ENCODE measurements at regions not wholly inside any gene's neighbourhood (a gene's known extent, or its start where the extent isn't known, plus 50 kb on each side); places are given as distances from the start of the nearest gene placed in this dataset.

GRCh38 chr6:147895272-147895671 lies 386.8 kb downstream of the SAMD5 start:
- Histone ChIP-seq H3K4me2 (ENCODE audit: low read length) (no peak overlapping the region), H3K79me2 (ENCODE audit: insufficient read depth, low read length) (no peaks in the 10 kb centered on the region), H3K9me3 (ENCODE audit: insufficient read depth, low read depth, low read length) (no peaks in the 10 kb centered on the region), H2AFZ (ENCODE audit: low read depth, low read length) (no peak overlapping the region), H3K4me1 (ENCODE audit: insufficient read depth, low read length) (no peaks in the 10 kb centered on the region), H3K36me3 (ENCODE audit: insufficient read depth, low read length) (no peaks in the 10 kb centered on the region), H3K27ac (ENCODE audit: low read depth, low read length) (no peak overlapping the region), H3K9ac (ENCODE audit: low read length) (no peak overlapping the region), H3K27me3 (ENCODE audit: insufficient read depth, low read length) (no peaks in the 10 kb centered on the region), H3K4me3 (ENCODE audit: insufficient read depth, low read depth, low read length) (no peak overlapping the region), H4K20me1 (ENCODE audit: insufficient read depth, low read length) (no peaks in the 10 kb centered on the region)
- DNase-seq (ENCODE audit: low read depth): no peak
- H3K4me1 Mint-ChIP-seq (ENCODE audit: low read depth, unreplicated experiment): no peaks in the 10 kb centered on the region
- no peak overlapping the region for H3K27ac Mint-ChIP-seq (ENCODE audit: unreplicated experiment)
- TF ChIP-seq, protein P1, sequence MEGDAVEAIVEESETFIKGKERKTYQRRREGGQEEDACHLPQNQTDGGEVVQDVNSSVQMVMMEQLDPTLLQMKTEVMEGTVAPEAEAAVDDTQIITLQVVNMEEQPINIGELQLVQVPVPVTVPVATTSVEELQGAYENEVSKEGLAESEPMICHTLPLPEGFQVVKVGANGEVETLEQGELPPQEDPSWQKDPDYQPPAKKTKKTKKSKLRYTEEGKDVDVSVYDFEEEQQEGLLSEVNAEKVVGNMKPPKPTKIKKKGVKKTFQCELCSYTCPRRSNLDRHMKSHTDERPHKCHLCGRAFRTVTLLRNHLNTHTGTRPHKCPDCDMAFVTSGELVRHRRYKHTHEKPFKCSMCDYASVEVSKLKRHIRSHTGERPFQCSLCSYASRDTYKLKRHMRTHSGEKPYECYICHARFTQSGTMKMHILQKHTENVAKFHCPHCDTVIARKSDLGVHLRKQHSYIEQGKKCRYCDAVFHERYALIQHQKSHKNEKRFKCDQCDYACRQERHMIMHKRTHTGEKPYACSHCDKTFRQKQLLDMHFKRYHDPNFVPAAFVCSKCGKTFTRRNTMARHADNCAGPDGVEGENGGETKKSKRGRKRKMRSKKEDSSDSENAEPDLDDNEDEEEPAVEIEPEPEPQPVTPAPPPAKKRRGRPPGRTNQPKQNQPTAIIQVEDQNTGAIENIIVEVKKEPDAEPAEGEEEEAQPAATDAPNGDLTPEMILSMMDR (IDR thresholded peaks at IDR 0.05; ENCODE audit: insufficient read depth, low read depth, low read length): no peak
- TF ChIP-seq EZH2 (IDR thresholded peaks at IDR 0.05; ENCODE audit: insufficient read depth, low read length): no peak
- H3K36me3 Mint-ChIP-seq (ENCODE audit: low read depth, unreplicated experiment): no peaks in the 10 kb centered on the region
- FAIRE-seq: no peak
- no peak overlapping the region for H3K4me3 Mint-ChIP-seq (ENCODE audit: unreplicated experiment)
- H3K27me3 Mint-ChIP-seq (ENCODE audit: low read depth, unreplicated experiment): peaks cover 6% of the 10 kb centered on the region
- no peaks in the 10 kb centered on the region for H3K9me3 Mint-ChIP-seq (ENCODE audit: unreplicated experiment)

- peaks cover 9% of the 10 kb centered on the region for H3K4me1 Mint-ChIP-seq (ENCODE audit: low read depth, unreplicated experiment)
Observed at GRCh38 chr6:147900247-147900830, 391.8 kb downstream of the SAMD5 start.

GRCh38 chr6:147903321-147903720 lies 394.8 kb downstream of the SAMD5 start:
- FAIRE-seq (no peak), DNase-seq (ENCODE audit: low read depth) (no peak)
- Mint-ChIP-seq H3K36me3 (ENCODE audit: low read depth, unreplicated experiment) (no peaks in the 10 kb centered on the region), H3K4me3 (ENCODE audit: unreplicated experiment) (no peak overlapping the region), H3K27me3 (ENCODE audit: low read depth, unreplicated experiment) (peaks cover 7% of the 10 kb centered on the region), H3K4me1 (ENCODE audit: low read depth, unreplicated experiment) (peaks cover 19% of the 10 kb centered on the region), H3K9me3 (ENCODE audit: unreplicated experiment) (no peaks in the 10 kb centered on the region), H3K27ac (ENCODE audit: unreplicated experiment) (peak overlapping the region; percentile 18)
- H2AFZ ChIP-seq (ENCODE audit: low read depth, low read length): no peak overlapping the region
- no peaks in the 10 kb centered on the region for H3K4me1 ChIP-seq (ENCODE audit: insufficient read depth, low read length)
- H3K27me3 ChIP-seq (ENCODE audit: insufficient read depth, low read length): no peaks in the 10 kb centered on the region
- no peaks in the 10 kb centered on the region for H3K79me2 ChIP-seq (ENCODE audit: insufficient read depth, low read length)
- H3K4me2 ChIP-seq (ENCODE audit: low read length): no peak overlapping the region
- no peaks in the 10 kb centered on the region for H3K36me3 ChIP-seq (ENCODE audit: insufficient read depth, low read length)
- no peak overlapping the region for H3K4me3 ChIP-seq (ENCODE audit: insufficient read depth, low read depth, low read length)
- H3K9me3 ChIP-seq (ENCODE audit: insufficient read depth, low read depth, low read length): no peaks in the 10 kb centered on the region
- no peaks in the 10 kb centered on the region for H4K20me1 ChIP-seq (ENCODE audit: insufficient read depth, low read length)
- H3K9ac ChIP-seq (ENCODE audit: low read length): no peak overlapping the region
- no peak overlapping the region for H3K27ac ChIP-seq (ENCODE audit: low read depth, low read length)
- no peak for TF ChIP-seq EZH2 (IDR thresholded peaks at IDR 0.05; ENCODE audit: insufficient read depth, low read length)
- TF ChIP-seq, protein P1 (IDR thresholded peaks at IDR 0.05; ENCODE audit: insufficient read depth, low read depth, low read length): no peak

More at GRCh38 chr6:147900247-147900830, 391.8 kb downstream of the SAMD5 start:
- H3K4me3 Mint-ChIP-seq (ENCODE audit: unreplicated experiment): no peak overlapping the region
- Histone ChIP-seq H3K9ac (ENCODE audit: low read length) (no peak overlapping the region), H3K79me2 (ENCODE audit: insufficient read depth, low read length) (no peaks in the 10 kb centered on the region), H3K4me1 (ENCODE audit: insufficient read depth, low read length) (no peaks in the 10 kb centered on the region), H2AFZ (ENCODE audit: low read depth, low read length) (no peak overlapping the region), H3K9me3 (ENCODE audit: insufficient read depth, low read depth, low read length) (no peaks in the 10 kb centered on the region), H3K27me3 (ENCODE audit: insufficient read depth, low read length) (no peaks in the 10 kb centered on the region), H4K20me1 (ENCODE audit: insufficient read depth, low read length) (no peaks in the 10 kb centered on the region), H3K4me3 (ENCODE audit: insufficient read depth, low read depth, low read length) (no peak overlapping the region), H3K27ac (ENCODE audit: low read depth, low read length) (no peak overlapping the region), H3K4me2 (ENCODE audit: low read length) (no peak overlapping the region), H3K36me3 (ENCODE audit: insufficient read depth, low read length) (no peaks in the 10 kb centered on the region)
- H3K27ac Mint-ChIP-seq (ENCODE audit: unreplicated experiment): no peak overlapping the region
- DNase-seq (ENCODE audit: low read depth): no peak
- no peaks in the 10 kb centered on the region for H3K36me3 Mint-ChIP-seq (ENCODE audit: low read depth, unreplicated experiment)
- no peak for FAIRE-seq
- TF ChIP-seq, protein P1 (IDR thresholded peaks at IDR 0.05; ENCODE audit: insufficient read depth, low read depth, low read length): no peak
- TF ChIP-seq EZH2 (IDR thresholded peaks at IDR 0.05; ENCODE audit: insufficient read depth, low read length): no peak
- H3K27me3 Mint-ChIP-seq (ENCODE audit: low read depth, unreplicated experiment): peaks cover 7% of the 10 kb centered on the region
- H3K9me3 Mint-ChIP-seq (ENCODE audit: unreplicated experiment): no peaks in the 10 kb centered on the region

All from astrocyte (in vitro differentiated cells and primary cell).